Progenitor cell of endocrine pancreas (in vitro differentiated cells): ENCODE measurements at regions not wholly inside any gene's neighbourhood (a gene's known extent, or its start where the extent isn't known, plus 50 kb on each side); places are given as distances from the start of the nearest gene placed in this dataset.

Experiments
- DNase-seq: peaks from one replicate; pipeline ENCODE4 v3.0.0; 2021; ENCODE audit warnings: low spot score; ENCODE audit not compliant: unreplicated experiment
- H3K27ac Mint-ChIP-seq: 2 replicates; pipeline ENCODE4 v1.8.0; 2021; ENCODE audit warnings: mild to moderate bottlenecking, moderate library complexity, mixed read lengths
- H3K27me3 Mint-ChIP-seq: 2 replicates; pipeline ENCODE4 v1.8.0; 2021; ENCODE audit warnings: mixed read lengths
- H3K36me3 Mint-ChIP-seq: 2 replicates; pipeline ENCODE4 v1.8.0; 2022; ENCODE audit warnings: mixed read lengths; ENCODE audit not compliant: insufficient read depth
- H3K4me1 Mint-ChIP-seq: 2 replicates; pipeline ENCODE4 v1.8.0; 2021; ENCODE audit warnings: low read depth, mixed read lengths
- H3K4me3 Mint-ChIP-seq: 2 replicates; pipeline ENCODE4 v1.8.0; 2021; ENCODE audit warnings: low read depth, mild to moderate bottlenecking, moderate library complexity, mixed read lengths
- H3K9me3 Mint-ChIP-seq: 2 replicates; pipeline ENCODE4 v1.8.0; 2021; ENCODE audit warnings: low read depth, mixed read lengths
- CTCF ChIP-seq: fragments of 200-600 bp; sonication (generic); IDR thresholded peaks from one replicate; pipeline ENCODE4 v1.5.0; 2021; ENCODE audit warnings: antibody characterized with exemption, mild to moderate bottlenecking; ENCODE audit not compliant: unreplicated experiment

GRCh38 chr2:239668042-239668441 is 267.2 kb upstream of the HDAC4 start:
- Mint-ChIP-seq H3K36me3 (no peaks in the 10 kb centered on the region), H3K4me3 (no peak overlapping the region), H3K9me3 (no peaks in the 10 kb centered on the region), H3K27ac (no peak overlapping the region), H3K27me3 (peaks cover 24% of the 10 kb centered on the region), H3K4me1 (no peaks in the 10 kb centered on the region)
- DNase-seq, result no peak
- no peak for TF ChIP-seq CTCF

- Mint-ChIP-seq H3K4me3 (no peak overlapping the region), H3K4me1 (no peaks in the 10 kb centered on the region), H3K9me3 (no peaks in the 10 kb centered on the region), H3K36me3 (no peaks in the 10 kb centered on the region), H3K27ac (no peak overlapping the region), H3K27me3 (peaks cover 29% of the 10 kb centered on the region)
- no peak for TF ChIP-seq CTCF
- DNase-seq, result no peak
Measured at GRCh38 chr2:239667431-239667985, 266.7 kb upstream of the HDAC4 start.

- Mint-ChIP-seq H3K27me3 (peaks cover 35% of the 10 kb centered on the region), H3K27ac (no peak overlapping the region), H3K4me3 (no peak overlapping the region), H3K9me3 (no peaks in the 10 kb centered on the region), H3K36me3 (no peaks in the 10 kb centered on the region), H3K4me1 (no peaks in the 10 kb centered on the region)
- no peak for DNase-seq
- no peak for TF ChIP-seq CTCF
Measured at GRCh38 chr2:239666855-239667376, 266.1 kb upstream of the HDAC4 start.

- Mint-ChIP-seq H3K4me3 (no peak overlapping the region), H3K27me3 (peaks cover 38% of the 10 kb centered on the region), H3K4me1 (peaks cover 3% of the 10 kb centered on the region), H3K27ac (no peak overlapping the region), H3K36me3 (no peaks in the 10 kb centered on the region), H3K9me3 (no peaks in the 10 kb centered on the region)
- no peak for TF ChIP-seq CTCF
- no peak for DNase-seq
Measured at GRCh38 chr2:239666053-239666854, 265.4 kb upstream of the HDAC4 start.

- DNase-seq, result no peak
- no peaks in the 10 kb centered on the region for H3K9me3 Mint-ChIP-seq
- H3K27ac Mint-ChIP-seq, result no peak overlapping the region
- H3K36me3 Mint-ChIP-seq, result no peaks in the 10 kb centered on the region
- H3K4me3 Mint-ChIP-seq, result no peak overlapping the region
- peaks cover 39% of the 10 kb centered on the region for H3K27me3 Mint-ChIP-seq
- peaks cover 4% of the 10 kb centered on the region for H3K4me1 Mint-ChIP-seq
- TF ChIP-seq CTCF, result no peak
Measured at GRCh38 chr2:239664216-239664810, 263.5 kb upstream of the HDAC4 start.
